OCI-M2 (cell line): ENCODE measurements at regions not wholly inside any gene's neighbourhood (a gene's known extent, or its start where the extent isn't known, plus 50 kb on each side); places are given as distances from the start of the nearest gene placed in this dataset.
"Not testable (repeated sequence)": the region's sequence is repeated elsewhere in the genome, so short reads cannot be mapped to it uniquely, and the experiment has no call there.

Experiments
- DNase-seq: peaks from one replicate; lab custom pipeline; 2025; ENCODE audit not compliant: unreplicated experiment; lab: John Stamatoyannopoulos, UW

GRCh38 chr7:148507787-148508186 lies 82.8 kb upstream of the C7orf33 start:
- no peak for DNase-seq

GRCh38 chr7:148514236-148514635 lies 76.3 kb upstream of the C7orf33 start:
- DNase-seq: no peak

GRCh38 chr7:148515237-148515636 lies 75.3 kb upstream of the C7orf33 start:
- no peak for DNase-seq

- DNase-seq: no peak
Observed at GRCh38 chr7:148515728-148516695, 74.6 kb upstream of the C7orf33 start.

GRCh38 chr7:148519386-148519785 lies 71.2 kb upstream of the C7orf33 start:
- not testable (repeated sequence) for DNase-seq

- no peak for DNase-seq
Observed at GRCh38 chr7:148521271-148521670, 69.3 kb upstream of the C7orf33 start.

- DNase-seq: no peak
Observed at GRCh38 chr7:148523550-148523949, 67.0 kb upstream of the C7orf33 start.

GRCh38 chr7:148524479-148525224 lies 65.9 kb upstream of the C7orf33 start:
- no peak for DNase-seq

- no peak for DNase-seq
Observed at GRCh38 chr7:148527717-148528168, 62.8 kb upstream of the C7orf33 start.

- peak; percentile 76 for DNase-seq
Observed at GRCh38 chr7:148535217-148535616, 55.3 kb upstream of the C7orf33 start.

- no peak for DNase-seq
Observed at GRCh38 chr7:148537435-148537834, 53.1 kb upstream of the C7orf33 start.

- DNase-seq: no peak
Observed at GRCh38 chr7:148540041-148540738, 50.4 kb upstream of the C7orf33 start.
